WI38 (cell line): ENCODE measurements at regions not wholly inside any gene's neighbourhood (a gene's known extent, or its start where the extent isn't known, plus 50 kb on each side); places are given as distances from the start of the nearest gene placed in this dataset.

Source experiments
- H3K4me3 ChIP-seq: 2 replicates; pipeline ENCODE4 v1.5.1; 2011; ENCODE audit warnings: low read depth, mild to moderate bottlenecking, control low read depth, low read length
- TF ChIP-seq, protein P1 (sequence below): IDR thresholded peaks from 2 replicates; pipeline ENCODE4 v1.5.1; 2012; ENCODE audit warnings: low read depth, mild to moderate bottlenecking, control low read depth, low read length

DNA sequence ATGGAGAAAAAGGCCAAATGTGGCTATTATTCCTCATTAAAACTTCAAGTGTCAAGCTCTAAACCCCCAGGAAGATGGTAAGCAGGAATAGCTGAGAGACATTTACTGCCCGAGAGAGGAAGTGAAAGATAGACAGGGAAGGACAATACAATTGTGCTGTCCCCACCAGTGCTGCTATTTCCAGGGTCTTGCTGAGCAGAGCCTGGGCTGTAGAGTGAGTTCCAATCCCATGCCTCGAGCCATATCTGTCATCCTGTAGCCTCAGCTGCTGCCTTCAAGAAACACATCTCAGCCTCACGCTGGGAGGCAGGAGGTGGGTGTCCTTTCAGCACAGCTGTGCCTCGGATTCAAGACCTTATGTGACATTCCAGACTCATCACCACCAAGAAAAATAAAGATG, 114.0 kb downstream of the RPAP3 start:
- TF ChIP-seq, protein P1, sequence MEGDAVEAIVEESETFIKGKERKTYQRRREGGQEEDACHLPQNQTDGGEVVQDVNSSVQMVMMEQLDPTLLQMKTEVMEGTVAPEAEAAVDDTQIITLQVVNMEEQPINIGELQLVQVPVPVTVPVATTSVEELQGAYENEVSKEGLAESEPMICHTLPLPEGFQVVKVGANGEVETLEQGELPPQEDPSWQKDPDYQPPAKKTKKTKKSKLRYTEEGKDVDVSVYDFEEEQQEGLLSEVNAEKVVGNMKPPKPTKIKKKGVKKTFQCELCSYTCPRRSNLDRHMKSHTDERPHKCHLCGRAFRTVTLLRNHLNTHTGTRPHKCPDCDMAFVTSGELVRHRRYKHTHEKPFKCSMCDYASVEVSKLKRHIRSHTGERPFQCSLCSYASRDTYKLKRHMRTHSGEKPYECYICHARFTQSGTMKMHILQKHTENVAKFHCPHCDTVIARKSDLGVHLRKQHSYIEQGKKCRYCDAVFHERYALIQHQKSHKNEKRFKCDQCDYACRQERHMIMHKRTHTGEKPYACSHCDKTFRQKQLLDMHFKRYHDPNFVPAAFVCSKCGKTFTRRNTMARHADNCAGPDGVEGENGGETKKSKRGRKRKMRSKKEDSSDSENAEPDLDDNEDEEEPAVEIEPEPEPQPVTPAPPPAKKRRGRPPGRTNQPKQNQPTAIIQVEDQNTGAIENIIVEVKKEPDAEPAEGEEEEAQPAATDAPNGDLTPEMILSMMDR, result no peak

DNA sequence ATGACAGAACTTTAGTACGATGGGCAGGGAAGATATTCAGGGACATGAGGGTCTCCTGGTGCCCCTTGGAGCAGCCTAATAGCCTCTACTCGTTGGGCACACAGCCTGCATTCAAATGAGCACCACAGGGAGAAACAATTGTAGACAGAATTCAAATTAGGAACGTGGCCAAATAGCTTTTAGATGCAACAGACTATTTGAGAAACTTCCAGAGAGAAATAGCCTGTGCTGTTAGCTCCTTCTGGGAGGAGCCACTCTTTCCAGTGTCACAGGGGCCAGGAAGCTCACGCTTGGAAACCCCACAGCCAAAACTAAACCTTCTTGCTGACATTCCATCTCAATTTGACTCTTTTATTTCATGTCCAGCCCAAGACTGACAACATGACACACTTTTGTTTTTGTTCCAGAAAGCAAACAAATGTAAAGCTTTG, 114.5 kb downstream of the RPAP3 start:
- H3K4me3 ChIP-seq, result no peak overlapping the region
- TF ChIP-seq, protein P1, result no peak

More for the DNA sequence above, 114.0 kb downstream of the RPAP3 start:
- H3K4me3 ChIP-seq, result no peak overlapping the region

DNA sequence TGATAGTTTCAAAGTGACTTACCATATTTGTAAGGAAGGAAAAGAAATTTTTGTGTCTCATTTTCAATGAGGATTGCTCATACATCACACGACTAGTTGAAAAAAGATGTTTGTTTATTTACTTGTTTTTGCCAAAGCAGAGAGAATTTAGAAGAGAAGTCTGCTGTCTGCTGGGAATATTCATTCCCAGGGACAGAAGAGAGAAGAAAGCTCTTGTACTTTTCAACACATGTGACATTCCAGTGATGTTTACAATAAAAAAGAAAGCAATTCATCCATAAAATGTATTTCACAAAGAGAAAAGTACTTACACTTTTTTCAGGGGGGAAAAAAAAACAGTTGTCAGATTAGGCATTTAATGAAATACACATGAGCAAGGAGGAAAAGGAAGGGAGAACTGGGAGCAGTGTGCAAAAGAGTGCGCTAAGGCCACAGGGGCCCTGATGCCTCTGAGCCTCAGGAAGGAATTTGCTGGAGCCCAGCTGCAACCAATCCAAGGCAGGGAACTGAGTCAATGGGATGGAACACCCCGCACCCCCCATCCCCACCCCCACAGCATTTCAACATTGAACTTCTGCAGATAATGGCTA, 115.0 kb downstream of the RPAP3 start:
- no peak overlapping the region for H3K4me3 ChIP-seq
- TF ChIP-seq, protein P1, result no peak

DNA sequence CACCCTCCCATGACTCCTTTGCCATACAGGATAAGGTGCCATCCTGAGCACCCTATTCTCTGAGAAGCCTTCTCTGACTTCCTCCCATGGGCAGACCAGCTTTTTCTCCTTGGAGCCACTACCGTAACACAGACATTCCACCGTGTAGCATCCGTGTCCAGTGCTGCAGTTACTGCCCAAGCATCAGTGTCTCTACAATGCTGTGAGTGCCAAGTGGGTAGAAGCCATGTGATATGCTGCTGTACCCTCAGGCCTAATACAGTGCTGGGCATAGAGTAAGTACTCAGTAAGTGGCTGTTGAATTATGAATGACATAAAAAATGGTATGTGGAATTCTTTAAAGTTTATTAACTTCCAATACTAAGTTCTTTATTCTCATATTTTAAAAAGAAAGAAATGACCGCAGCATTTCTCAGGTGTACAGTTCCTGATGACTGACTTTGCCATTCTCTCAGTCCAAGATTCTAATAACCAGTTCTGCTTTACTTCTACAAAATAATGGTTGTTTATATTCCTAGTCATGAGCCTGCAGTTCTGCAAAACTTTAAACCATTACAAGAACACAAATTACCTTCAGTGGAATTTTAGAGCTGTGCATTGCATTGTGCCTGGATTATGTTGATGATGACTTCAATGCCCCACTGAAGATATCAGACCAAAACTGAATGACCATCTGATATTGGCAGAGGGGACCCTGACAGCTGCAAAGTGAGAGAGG, 118.7 kb downstream of the RPAP3 start:
- H3K4me3 ChIP-seq, result no peak overlapping the region
- TF ChIP-seq, protein P1, result no peak

DNA sequence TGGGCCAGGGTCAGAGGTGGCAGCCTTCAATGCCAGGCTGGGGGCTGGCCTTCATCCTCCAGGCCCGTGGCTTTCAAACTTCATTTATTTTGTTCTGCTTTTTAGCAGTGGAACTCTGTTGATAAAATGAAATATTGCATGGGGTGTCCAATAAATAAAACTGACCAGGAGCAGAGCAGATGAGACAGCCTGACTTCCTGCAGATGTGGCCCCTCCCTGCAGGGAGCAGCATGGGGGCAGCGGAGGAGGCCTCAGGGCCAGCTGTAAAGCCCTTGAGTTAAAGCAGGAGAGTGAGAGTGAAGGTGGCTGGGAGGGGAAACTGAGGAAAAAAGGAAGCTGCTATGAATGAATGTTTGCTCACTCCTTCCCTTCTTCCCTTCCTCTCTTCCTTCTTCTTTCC, 120.3 kb downstream of the RPAP3 start:
- no peak overlapping the region for H3K4me3 ChIP-seq
- TF ChIP-seq, protein P1, result no peak

DNA sequence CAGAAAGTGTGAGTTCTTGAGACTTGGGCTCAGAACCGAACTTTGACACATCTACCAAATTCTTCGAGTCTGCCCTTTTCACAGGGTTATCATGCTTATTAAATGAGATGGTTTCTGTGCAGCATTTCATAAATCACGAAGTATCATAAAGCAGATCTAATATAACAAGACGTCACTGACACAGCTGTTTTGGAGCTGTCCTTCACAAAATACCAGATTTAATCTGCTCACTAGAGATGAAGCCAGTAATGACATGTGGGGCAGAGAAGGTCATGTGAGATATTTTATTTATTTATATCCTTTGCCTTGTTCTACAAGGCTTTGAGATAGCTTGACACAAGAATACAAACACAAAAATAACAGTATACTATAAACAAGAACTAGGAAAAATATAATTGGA, 127.0 kb downstream of the RPAP3 start:
- no peak overlapping the region for H3K4me3 ChIP-seq
- TF ChIP-seq, protein P1, result no peak

DNA sequence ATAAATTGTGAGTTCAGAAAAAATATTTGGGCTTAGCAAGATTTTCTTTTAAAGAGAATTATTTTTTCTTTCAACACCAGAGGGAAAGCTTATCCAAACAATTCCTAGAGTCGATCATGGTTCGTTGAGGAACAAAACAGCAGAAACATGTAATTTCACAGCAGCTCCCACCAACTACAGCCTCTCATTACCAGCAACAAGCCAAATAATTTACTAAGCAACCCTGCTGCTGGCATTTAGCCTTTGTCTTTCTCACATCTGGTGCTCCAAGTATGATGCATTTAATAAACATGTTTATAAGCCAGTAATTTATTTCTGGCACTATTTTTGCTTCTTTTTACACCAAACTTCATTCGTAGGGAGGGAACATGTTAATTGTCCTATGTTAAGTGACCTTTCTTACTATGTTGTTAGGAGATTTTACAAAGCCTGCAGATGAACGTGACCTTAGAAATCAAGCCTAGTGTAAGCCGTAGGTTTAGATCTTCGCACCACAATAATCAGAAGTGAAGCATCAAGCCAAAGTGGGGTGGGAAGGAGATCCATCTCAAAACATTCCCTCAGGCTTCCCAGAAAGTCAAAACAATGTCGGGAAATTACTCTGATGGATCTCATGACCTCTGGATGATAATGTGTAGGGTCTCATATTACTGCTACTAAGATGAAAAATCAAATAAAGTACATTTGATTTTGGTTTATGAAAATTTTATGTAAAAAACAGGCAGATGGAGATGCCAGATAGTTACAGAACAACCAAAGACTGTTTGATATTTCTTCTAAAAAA, 128.4 kb downstream of the RPAP3 start:
- TF ChIP-seq, protein P1, result no peak
- H3K4me3 ChIP-seq, result no peak overlapping the region
